AG04450 (cell line): ENCODE measurements at regions not wholly inside any gene's neighbourhood (a gene's known extent, or its start where the extent isn't known, plus 50 kb on each side); places are given as distances from the start of the nearest gene placed in this dataset.

Experiments
- CTCF ChIA-PET: fragments of 300-600, 350-600 bp; formaldehyde crosslinking; extraction: SDS; loops from one replicate; lab custom pipeline; 2022; ENCODE audit warnings: antibody characterized with exemption, inconsistent platforms; lab: Charles Lee
- POLR2A ChIA-PET: fragments of 350-600 bp; formaldehyde crosslinking; extraction: SDS; loops from one replicate; lab custom pipeline; 2021; ENCODE audit warnings: antibody characterized with exemption, inconsistent platforms; lab: Yijun Ruan, JAX
- DNase-seq: peaks from one replicate; pipeline ENCODE4 v3.0.0-alpha.2; 2011; ENCODE audit warnings: low read depth, low spot score
- H3K27ac ChIP-seq: one replicate; pipeline ENCODE4 v1.5.1; 2012; ENCODE audit warnings: low read depth, low read length, control low read depth
- H3K27me3 ChIP-seq: one replicate; pipeline ENCODE4 v1.6.0; 2012; ENCODE audit warnings: low read length; ENCODE audit not compliant: control insufficient read depth, insufficient read depth
- H3K4me3 ChIP-seq: 2 replicates; pipeline ENCODE4 v1.5.1; 2011; ENCODE audit warnings: mild to moderate bottlenecking, low read depth, low read length, control low read depth
- H3K9me3 ChIP-seq: 2 replicates; pipeline ENCODE4 v1.5.1; 2012; ENCODE audit warnings: low read length; ENCODE audit not compliant: control insufficient read depth, insufficient read depth
- TF ChIP-seq, protein P1 (sequence below): IDR thresholded peaks from 2 replicates; pipeline ENCODE4 v1.5.1; 2011; ENCODE audit warnings: low read depth, low read length, control low read depth, inconsistent platforms

DNA sequence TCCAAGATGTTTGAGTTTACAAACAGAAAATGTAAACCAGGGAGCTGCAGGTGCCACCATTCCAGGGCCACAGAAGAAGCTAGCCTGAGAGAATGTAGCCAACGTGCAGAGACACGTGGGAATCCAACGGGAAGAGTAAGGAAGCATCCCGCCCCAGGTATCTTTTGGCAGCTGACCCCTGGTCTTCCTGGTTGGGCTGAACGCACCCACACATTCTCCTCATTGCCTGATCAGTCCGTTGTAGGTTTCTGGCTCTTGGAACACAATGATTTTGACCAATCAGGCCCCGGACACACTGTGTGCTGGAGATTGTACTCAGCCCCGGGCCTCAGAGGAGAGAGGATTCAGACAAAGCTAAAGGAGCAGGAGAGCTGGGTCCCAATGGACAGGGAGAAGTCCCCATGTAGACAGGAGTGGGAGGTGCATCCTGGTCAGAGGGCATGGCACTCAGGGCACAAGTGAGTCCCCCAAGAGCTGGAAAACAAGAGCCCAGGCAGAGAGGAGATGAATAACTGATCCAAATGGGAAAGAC is 102.3 kb downstream of the TPRA1 start:
- no peak for DNase-seq
- Histone ChIP-seq H3K4me3 (no peak overlapping the region), H3K27me3 (peaks cover 4% of the 10 kb centered on the region), H3K27ac (no peak overlapping the region), H3K9me3 (no peaks in the 10 kb centered on the region)
- TF ChIP-seq, protein P1, sequence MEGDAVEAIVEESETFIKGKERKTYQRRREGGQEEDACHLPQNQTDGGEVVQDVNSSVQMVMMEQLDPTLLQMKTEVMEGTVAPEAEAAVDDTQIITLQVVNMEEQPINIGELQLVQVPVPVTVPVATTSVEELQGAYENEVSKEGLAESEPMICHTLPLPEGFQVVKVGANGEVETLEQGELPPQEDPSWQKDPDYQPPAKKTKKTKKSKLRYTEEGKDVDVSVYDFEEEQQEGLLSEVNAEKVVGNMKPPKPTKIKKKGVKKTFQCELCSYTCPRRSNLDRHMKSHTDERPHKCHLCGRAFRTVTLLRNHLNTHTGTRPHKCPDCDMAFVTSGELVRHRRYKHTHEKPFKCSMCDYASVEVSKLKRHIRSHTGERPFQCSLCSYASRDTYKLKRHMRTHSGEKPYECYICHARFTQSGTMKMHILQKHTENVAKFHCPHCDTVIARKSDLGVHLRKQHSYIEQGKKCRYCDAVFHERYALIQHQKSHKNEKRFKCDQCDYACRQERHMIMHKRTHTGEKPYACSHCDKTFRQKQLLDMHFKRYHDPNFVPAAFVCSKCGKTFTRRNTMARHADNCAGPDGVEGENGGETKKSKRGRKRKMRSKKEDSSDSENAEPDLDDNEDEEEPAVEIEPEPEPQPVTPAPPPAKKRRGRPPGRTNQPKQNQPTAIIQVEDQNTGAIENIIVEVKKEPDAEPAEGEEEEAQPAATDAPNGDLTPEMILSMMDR = no peak
- ChIA-PET POLR2A (no interaction called here), CTCF (no interaction called here)

DNA sequence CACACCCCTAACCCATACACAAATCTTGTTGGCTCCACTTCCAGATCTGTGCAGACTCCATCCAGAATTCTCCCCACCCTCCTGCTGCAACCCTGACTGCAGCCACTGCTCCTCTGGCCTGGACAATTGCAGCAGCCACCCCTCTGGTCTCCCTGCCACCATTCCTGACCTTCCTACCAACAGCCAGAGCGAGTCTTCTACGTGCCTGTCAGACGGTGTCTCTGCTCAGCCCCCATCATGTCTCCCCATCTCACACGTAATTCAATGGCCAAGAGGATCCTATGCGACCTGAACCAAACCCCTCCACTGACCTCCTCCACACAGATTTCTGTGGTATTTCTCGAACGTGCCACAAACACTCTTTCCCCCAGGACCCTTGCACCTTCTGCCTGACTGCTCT is 103.3 kb downstream of the TPRA1 start:
- Histone ChIP-seq H3K27ac (no peak overlapping the region), H3K27me3 (peaks cover 5% of the 10 kb centered on the region), H3K9me3 (no peaks in the 10 kb centered on the region), H3K4me3 (no peak overlapping the region)
- ChIA-PET CTCF (no interaction called here), POLR2A (no interaction called here)
- TF ChIP-seq, protein P1 = no peak
- no peak for DNase-seq

DNA sequence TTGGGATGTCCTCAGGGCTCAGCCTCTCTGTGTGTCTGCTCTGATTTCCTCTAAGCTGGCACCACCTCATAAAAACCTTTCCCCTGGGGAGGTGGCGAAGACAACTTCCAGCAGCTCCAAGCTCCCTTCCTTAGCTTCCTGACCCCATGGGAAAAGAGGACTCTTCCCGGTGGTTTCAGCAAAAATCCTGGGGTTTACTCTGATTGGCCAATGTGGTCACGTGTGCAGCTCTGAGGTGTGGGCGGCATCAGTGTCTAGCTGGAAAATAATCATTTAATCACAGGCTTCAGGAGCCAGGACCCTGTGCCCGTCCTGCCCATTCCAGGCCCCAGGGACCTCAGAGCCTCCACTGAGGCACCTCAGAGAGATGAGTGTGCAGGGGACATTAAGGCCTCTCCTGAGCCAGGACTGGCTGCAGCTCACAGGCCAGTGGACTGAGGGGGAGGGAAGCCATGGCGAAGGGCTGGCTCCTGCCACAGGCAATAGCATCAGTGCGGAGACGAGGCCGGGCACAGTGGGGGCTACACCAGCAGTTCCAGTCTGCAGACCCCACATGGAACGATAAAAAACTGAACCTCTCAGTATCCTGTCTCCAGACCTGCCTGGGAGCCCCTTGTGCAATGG is 104.1 kb downstream of the TPRA1 start:
- DNase-seq = no peak
- no peak overlapping the region for H3K4me3 ChIP-seq
- TF ChIP-seq, protein P1 = no peak
- CTCF ChIA-PET = no interaction called here
- H3K9me3 ChIP-seq = no peaks in the 10 kb centered on the region
- H3K27ac ChIP-seq = no peak overlapping the region
- POLR2A ChIA-PET = no interaction called here
- H3K27me3 ChIP-seq = peaks cover 5% of the 10 kb centered on the region

DNA sequence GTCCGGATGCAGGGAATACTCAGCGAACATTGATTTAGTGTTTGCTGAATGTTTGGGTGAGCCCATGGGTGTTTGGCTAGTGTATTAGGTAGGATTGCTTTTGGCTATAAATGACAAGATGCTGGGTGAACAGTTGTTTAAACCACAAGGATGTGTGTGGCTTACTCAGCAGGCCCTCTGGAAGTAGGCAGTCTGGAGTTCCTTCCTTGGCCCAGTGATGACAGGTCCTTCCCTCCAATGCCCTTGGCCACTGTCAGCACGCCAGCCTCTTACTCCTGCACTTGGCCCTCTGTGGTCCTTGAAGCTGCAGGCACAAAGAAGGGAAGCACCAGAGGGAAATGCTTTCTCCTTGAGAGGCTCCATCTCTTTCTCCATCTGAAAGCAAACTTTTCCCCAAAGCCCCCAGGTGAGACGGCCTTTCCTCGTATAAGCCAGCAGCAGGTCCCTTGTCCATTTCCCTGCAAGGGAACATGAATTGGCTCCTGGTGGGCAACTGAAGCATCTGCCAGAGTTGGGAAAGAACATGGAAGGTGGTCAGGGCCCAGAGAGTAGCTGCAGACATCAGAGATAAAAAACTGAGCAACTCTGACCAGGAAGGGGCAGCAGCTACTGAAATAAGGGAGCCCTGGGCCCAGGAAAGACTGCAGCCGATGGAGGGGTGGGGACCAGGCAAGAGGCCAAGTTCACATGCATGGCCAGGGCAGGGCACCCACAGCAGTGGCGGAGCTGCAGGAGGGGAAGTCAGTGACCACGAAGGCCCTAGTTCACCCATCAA is 105.0 kb downstream of the TPRA1 start:
- DNase-seq = no peak
- H3K9me3 ChIP-seq = no peaks in the 10 kb centered on the region
- ChIA-PET POLR2A (no interaction called here), CTCF (no interaction called here)
- peak overlapping the region; percentile 31 for H3K27ac ChIP-seq
- no peak overlapping the region for H3K4me3 ChIP-seq
- H3K27me3 ChIP-seq = peaks cover 5% of the 10 kb centered on the region
- TF ChIP-seq, protein P1 = no peak
